ENCODE measurements at regions not wholly inside any gene's neighbourhood (a gene's known extent, or its start where the extent isn't known, plus 50 kb on each side); places are given as distances from the start of the nearest gene placed in this dataset.

GRCh38 chr12:43044241-43044640, 454.7 kb upstream of the PRICKLE1 start:
- DNase-seq: no peak
- TF ChIP-seq CTCF (IDR thresholded peaks at IDR 0.05) (no peak), POLR2A (IDR thresholded peaks at IDR 0.05) (no peak)
- Histone ChIP-seq H3K4me3 (no peak overlapping the region), H3K9me3 (no peaks in the 10 kb centered on the region), H3K27ac (no peak overlapping the region), H3K4me1 (no peaks in the 10 kb centered on the region), H3K36me3 (no peaks in the 10 kb centered on the region), H3K27me3 (no peaks in the 10 kb centered on the region)

- Histone ChIP-seq H3K36me3 (no peaks in the 10 kb centered on the region), H3K27me3 (no peaks in the 10 kb centered on the region), H3K27ac (no peak overlapping the region), H3K4me3 (no peak overlapping the region), H3K9me3 (no peaks in the 10 kb centered on the region), H3K4me1 (no peaks in the 10 kb centered on the region)
- no peak for DNase-seq
- no peak for TF ChIP-seq POLR2A (IDR thresholded peaks at IDR 0.05)
- TF ChIP-seq CTCF (IDR thresholded peaks at IDR 0.05): no peak
Observed at GRCh38 chr12:43038991-43039390, 449.4 kb upstream of the PRICKLE1 start.

- no peak for DNase-seq
- Histone ChIP-seq H3K9me3 (no peaks in the 10 kb centered on the region), H3K36me3 (no peaks in the 10 kb centered on the region), H3K27me3 (no peaks in the 10 kb centered on the region), H3K27ac (no peak overlapping the region), H3K4me3 (no peak overlapping the region), H3K4me1 (no peaks in the 10 kb centered on the region)
- TF ChIP-seq CTCF (IDR thresholded peaks at IDR 0.05): no peak
- TF ChIP-seq POLR2A (IDR thresholded peaks at IDR 0.05): no peak
Observed at GRCh38 chr12:43029971-43030370, 440.4 kb upstream of the PRICKLE1 start.

- no peaks in the 10 kb centered on the region for H3K36me3 ChIP-seq
- DNase-seq: no peak
- H3K27ac ChIP-seq: no peak overlapping the region
- H3K4me3 ChIP-seq: no peak overlapping the region
- no peaks in the 10 kb centered on the region for H3K9me3 ChIP-seq
- TF ChIP-seq CTCF (IDR thresholded peaks at IDR 0.05): no peak
- no peak for TF ChIP-seq POLR2A (IDR thresholded peaks at IDR 0.05)
- no peaks in the 10 kb centered on the region for H3K27me3 ChIP-seq
- no peaks in the 10 kb centered on the region for H3K4me1 ChIP-seq
Observed at GRCh38 chr12:43028826-43029225, 439.3 kb upstream of the PRICKLE1 start.

GRCh38 chr12:43022838-43023237, 433.3 kb upstream of the PRICKLE1 start:
- no peak overlapping the region for H3K27ac ChIP-seq
- H3K27me3 ChIP-seq: no peaks in the 10 kb centered on the region
- no peaks in the 10 kb centered on the region for H3K9me3 ChIP-seq
- H3K4me1 ChIP-seq: no peaks in the 10 kb centered on the region
- no peak overlapping the region for H3K4me3 ChIP-seq
- DNase-seq: no peak
- H3K36me3 ChIP-seq: no peaks in the 10 kb centered on the region
- TF ChIP-seq POLR2A (IDR thresholded peaks at IDR 0.05) (no peak), CTCF (IDR thresholded peaks at IDR 0.05) (no peak)

GRCh38 chr12:43015090-43015737, 425.7 kb upstream of the PRICKLE1 start:
- H3K4me3 ChIP-seq: no peak overlapping the region
- no peaks in the 10 kb centered on the region for H3K9me3 ChIP-seq
- no peak for DNase-seq
- no peak overlapping the region for H3K27ac ChIP-seq
- TF ChIP-seq CTCF (IDR thresholded peaks at IDR 0.05): no peak
- no peaks in the 10 kb centered on the region for H3K36me3 ChIP-seq
- no peaks in the 10 kb centered on the region for H3K4me1 ChIP-seq
- no peaks in the 10 kb centered on the region for H3K27me3 ChIP-seq

Data from Peyer's patch (tissue), 4 donors.